HCT116 (cell line): ENCODE measurements at regions not wholly inside any gene's neighbourhood (a gene's known extent, or its start where the extent isn't known, plus 50 kb on each side); places are given as distances from the start of the nearest gene placed in this dataset.

Source experiments
- ATAC-seq: fragments of 200-7000 bp; cut with Tn5 transposase; 2 replicates; pipeline ENCODE4 v1.9.1; 2020; ENCODE audit warnings: mild to moderate bottlenecking, moderate library complexity
- BruUV-seq: library from RNA; stranded (reverse); fragments of 400-500 nt; replicated peaks from 2 replicates; lab custom pipeline; 2021; lab: Mats Ljungman, UMichigan
- CTCF ChIA-PET: fragments of 300-600 bp; sonication (Branson Sonifier 250); formaldehyde crosslinking; loops from one replicate; lab custom pipeline; 2021; ENCODE audit warnings: antibody characterized with exemption; lab: Charles Lee
- POLR2A ChIA-PET: fragments of 300-600, 350-600 bp; sonication (Branson Sonifier 250); formaldehyde crosslinking; loops from one replicate; lab custom pipeline; 2021; ENCODE audit warnings: antibody characterized with exemption; lab: Charles Lee
- RAD21 ChIA-PET, 2 experiments: fragments of 300-600 bp; sonication (Branson Sonifier 250); formaldehyde crosslinking; loops; one replicate each; lab custom pipeline; 2023; ENCODE audit warnings: low total read pairs in 2 of 2; ENCODE audit not compliant: uncharacterized antibody in 2 of 2, unreplicated experiment in 2 of 2, low non-redundant PET in 1 of 2; lab: Charles Lee
- DNase-seq: peaks from one replicate; pipeline ENCODE4 v3.0.0-alpha.2; 2010; ENCODE audit warnings: low read depth, low spot score
- H2AFZ ChIP-seq: fragments of 200-600 bp; shearing (Covaris generic), sonication (generic); 2 replicates; pipeline ENCODE4 v1.6.1; 2017; ENCODE audit warnings: low read depth, mixed run types, mixed read lengths, antibody characterized with exemption, low read length; ENCODE audit not compliant: poor library complexity, severe bottlenecking
- H3K27ac ChIP-seq: 2 replicates; pipeline ENCODE4 v1.5.1; 2012; ENCODE audit warnings: low read depth, low read length
- H3K27me3 ChIP-seq: fragments of 200-600 bp; sonication (generic); 2 replicates; pipeline ENCODE4 v1.6.1; 2016; ENCODE audit warnings: mixed run types, low read length, mixed read lengths; ENCODE audit not compliant: insufficient read depth
- H3K36me3 ChIP-seq, 2 experiments: fragments of 200-500 bp in 1 of 2; fragments of 200-600 bp in 1 of 2; sonication (Bioruptor generic) in 1 of 2; sonication (generic) in 1 of 2; 2 replicates each; pipeline versions ENCODE4 v1.5.1 to v1.6.1; 2014 to 2016; ENCODE audit warnings: low read length in 2 of 2, inconsistent platforms in 1 of 2, mixed read lengths in 1 of 2, mixed run types in 1 of 2; ENCODE audit not compliant: insufficient read depth in 2 of 2, control insufficient read depth in 1 of 2
- H3K4me1 ChIP-seq, 2 experiments: fragments of 200-600 bp in 1 of 2; sonication (generic) in 1 of 2; 2 replicates each; pipeline versions ENCODE4 v1.5.1 to v1.6.1; 2012 to 2017; ENCODE audit warnings: low read length in 2 of 2, inconsistent platforms in 1 of 2, mild to moderate bottlenecking in 1 of 2, mixed read lengths in 1 of 2, mixed run types in 1 of 2, moderate library complexity in 1 of 2; ENCODE audit not compliant: insufficient read depth in 2 of 2, control insufficient read depth in 1 of 2
- H3K4me2 ChIP-seq: fragments of 200-600 bp; sonication (generic); 2 replicates; pipeline ENCODE4 v1.6.1; 2017; ENCODE audit warnings: mixed run types, low read length, mixed read lengths
- H3K4me3 ChIP-seq, 2 experiments: fragments of 200-600 bp in 1 of 2; sonication (generic) in 1 of 2; replicated peaks in 1 of 2; 2 replicates each; pipeline ENCODE4 v1.5.1; 2011 to 2016; ENCODE audit warnings: low read length in 2 of 2, control low read depth in 1 of 2, low read depth in 1 of 2, mild to moderate bottlenecking in 1 of 2, mixed read lengths in 1 of 2, mixed run types in 1 of 2
- H3K79me2 ChIP-seq: fragments of 200-600 bp; sonication (generic); 2 replicates; pipeline ENCODE4 v1.6.1; 2017; ENCODE audit warnings: mild to moderate bottlenecking, mixed run types, low read length, moderate library complexity, mixed read lengths; ENCODE audit not compliant: insufficient read depth
- H3K9ac ChIP-seq: fragments of 200-600 bp; sonication (generic); 2 replicates; pipeline ENCODE4 v1.6.1; 2016; ENCODE audit warnings: low read length, mixed read lengths
- H3K9me2 ChIP-seq: fragments of 200-600 bp; sonication (generic), shearing (Covaris generic); 2 replicates; pipeline ENCODE4 v1.6.1; 2017; ENCODE audit warnings: mixed run types, mild to moderate bottlenecking, moderate library complexity; ENCODE audit not compliant: insufficient read depth
- H3K9me3 ChIP-seq, 2 experiments: fragments of 200-500 bp in 1 of 2; fragments of 200-600 bp in 1 of 2; sonication (Bioruptor generic) in 1 of 2; sonication (generic) in 1 of 2; 2 replicates each; pipeline ENCODE4 v1.6.1; 2014 to 2017; ENCODE audit warnings: low read length in 2 of 2, mixed read lengths in 2 of 2, inconsistent platforms in 1 of 2, low read depth in 1 of 2, mild to moderate bottlenecking in 1 of 2, mixed run types in 1 of 2, moderate library complexity in 1 of 2; ENCODE audit not compliant: control insufficient read depth in 1 of 2, insufficient read depth in 1 of 2
- H4K20me1 ChIP-seq: fragments of 200-600 bp; sonication (generic), shearing (Covaris generic); 2 replicates; pipeline ENCODE4 v1.6.1; 2017; ENCODE audit warnings: mixed run types, mild to moderate bottlenecking, moderate library complexity; ENCODE audit not compliant: insufficient read depth
- CBX3 ChIP-seq: IDR thresholded peaks from 2 replicates; pipeline ENCODE4 v1.6.1; 2012; ENCODE audit warnings: low read depth
- ELF1 ChIP-seq: IDR thresholded peaks from 2 replicates; pipeline ENCODE4 v1.6.1; 2012; ENCODE audit warnings: low read depth, borderline replicate concordance
- POLR2AphosphoS5 ChIP-seq: IDR thresholded peaks from 2 replicates; pipeline ENCODE4 v1.6.1; 2011; ENCODE audit warnings: mild to moderate bottlenecking, low read depth, low read length, moderate library complexity
- ZBTB33 ChIP-seq: IDR thresholded peaks from 2 replicates; pipeline ENCODE4 v1.6.1; 2011; ENCODE audit warnings: mild to moderate bottlenecking, low read length, moderate library complexity; ENCODE audit not compliant: insufficient replicate concordance; ENCODE audit errors: extremely low read depth
- ZFX ChIP-seq: fragments of 450-650 bp; IDR thresholded peaks from 2 replicates; pipeline ENCODE4 v1.6.1; 2017
- intact Hi-C: fragments of 100-400 bp; cut with micrococcal nuclease; formaldehyde crosslinking; loops from 2 replicates; pipeline ENCODE4 v1.10.0; 2022
- TF ChIP-seq, protein P1 (sequence below), 3 experiments: fragments of 200-600 bp in 1 of 3; sonication (generic) in 1 of 3; IDR thresholded peaks in 2 of 3; conservative IDR thresholded peaks in 1 of 3; 2 replicates each; pipeline ENCODE4 v1.5.1; 2012 to 2017; ENCODE audit warnings: low read depth in 2 of 3, low read length in 2 of 3, antibody characterized with exemption in 1 of 3, borderline replicate concordance in 1 of 3, control low read depth in 1 of 3, mild to moderate bottlenecking in 1 of 3, mixed read lengths in 1 of 3, mixed run types in 1 of 3, moderate library complexity in 1 of 3; ENCODE audit not compliant: insufficient read depth in 1 of 3
- TF ChIP-seq, protein P2 (sequence below): IDR thresholded peaks from 2 replicates; pipeline ENCODE4 v1.6.1; 2012; ENCODE audit warnings: low read depth
- TF ChIP-seq, protein P3 (sequence below): IDR thresholded peaks from 2 replicates; pipeline ENCODE4 v1.6.1; 2012

DNA sequence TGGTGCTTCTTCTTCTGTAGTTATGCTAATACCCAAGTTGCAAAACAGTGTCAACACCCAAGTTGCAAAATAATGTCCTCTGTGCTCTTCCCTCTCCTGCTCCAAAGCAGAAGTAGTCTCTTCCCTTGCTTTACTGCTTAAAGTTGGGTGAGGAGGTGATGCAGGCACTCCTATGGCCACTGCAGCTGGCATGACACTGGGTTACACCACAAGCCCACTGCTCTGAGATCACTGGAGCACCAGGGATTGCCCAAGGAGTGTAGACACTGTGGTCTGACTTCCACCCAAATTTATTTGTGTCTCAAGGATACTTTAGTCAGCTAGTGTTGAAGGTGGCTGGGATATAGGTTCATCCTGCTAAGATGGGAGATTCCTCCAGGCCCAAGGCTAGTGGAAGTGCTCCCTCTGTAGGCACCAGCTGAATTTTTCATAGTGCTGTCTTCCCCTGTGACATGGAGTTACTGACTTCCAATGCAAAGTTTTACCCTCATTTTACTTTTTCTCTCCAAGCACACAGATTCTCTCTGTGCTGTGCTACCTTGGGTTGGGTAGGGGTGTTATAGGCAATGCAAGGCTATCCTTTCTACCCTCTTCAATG, 196.2 kb upstream of the TENT5D start:
- no peaks in the 10 kb centered on the region for H3K9me3 ChIP-seq
- H3K27ac ChIP-seq: no peak overlapping the region
- no peak overlapping the region for H3K9ac ChIP-seq
- BruUV-seq: no TSS peak
- DNase-seq (no peak), ATAC-seq (no peak)
- ChIA-PET CTCF (no interaction called here), RAD21 (no interaction called here)
- no peak overlapping the region for H3K4me3 ChIP-seq
- H2AFZ ChIP-seq: no peak overlapping the region
- no peaks in the 10 kb centered on the region for H3K79me2 ChIP-seq
- H3K27me3 ChIP-seq: no peaks in the 10 kb centered on the region
- H3K4me2 ChIP-seq: no peak overlapping the region
- no peaks in the 10 kb centered on the region for H3K4me1 ChIP-seq
- intact Hi-C loops: no loop called here
- no peaks in the 10 kb centered on the region for H4K20me1 ChIP-seq
- H3K9me2 ChIP-seq: no peaks in the 10 kb centered on the region
- H3K36me3 ChIP-seq: no peaks in the 10 kb centered on the region
- TF ChIP-seq CBX3 (no peak), ZBTB33 (no peak)
- TF ChIP-seq, protein P1, sequence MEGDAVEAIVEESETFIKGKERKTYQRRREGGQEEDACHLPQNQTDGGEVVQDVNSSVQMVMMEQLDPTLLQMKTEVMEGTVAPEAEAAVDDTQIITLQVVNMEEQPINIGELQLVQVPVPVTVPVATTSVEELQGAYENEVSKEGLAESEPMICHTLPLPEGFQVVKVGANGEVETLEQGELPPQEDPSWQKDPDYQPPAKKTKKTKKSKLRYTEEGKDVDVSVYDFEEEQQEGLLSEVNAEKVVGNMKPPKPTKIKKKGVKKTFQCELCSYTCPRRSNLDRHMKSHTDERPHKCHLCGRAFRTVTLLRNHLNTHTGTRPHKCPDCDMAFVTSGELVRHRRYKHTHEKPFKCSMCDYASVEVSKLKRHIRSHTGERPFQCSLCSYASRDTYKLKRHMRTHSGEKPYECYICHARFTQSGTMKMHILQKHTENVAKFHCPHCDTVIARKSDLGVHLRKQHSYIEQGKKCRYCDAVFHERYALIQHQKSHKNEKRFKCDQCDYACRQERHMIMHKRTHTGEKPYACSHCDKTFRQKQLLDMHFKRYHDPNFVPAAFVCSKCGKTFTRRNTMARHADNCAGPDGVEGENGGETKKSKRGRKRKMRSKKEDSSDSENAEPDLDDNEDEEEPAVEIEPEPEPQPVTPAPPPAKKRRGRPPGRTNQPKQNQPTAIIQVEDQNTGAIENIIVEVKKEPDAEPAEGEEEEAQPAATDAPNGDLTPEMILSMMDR (IDR thresholded peaks at IDR 0.05 in 2 of 3, conservative IDR thresholded peaks at IDR 0.05 in 1 of 3; ENCODE audit: borderline replicate concordance in 1 of 3, insufficient read depth in 1 of 3, low read depth in 2 of 3, low read length in 2 of 3): no peak
- TF ChIP-seq, all 23 proteins: peak for 0
- POLR2A ChIA-PET: no interaction called here

- Histone ChIP-seq H4K20me1 (no peaks in the 10 kb centered on the region), H3K9ac (no peak overlapping the region), H2AFZ (no peak overlapping the region), H3K4me3 (no peak overlapping the region), H3K27ac (no peak overlapping the region), H3K4me1 (no peaks in the 10 kb centered on the region), H3K36me3 (no peaks in the 10 kb centered on the region), H3K9me3 (no peaks in the 10 kb centered on the region), H3K27me3 (no peaks in the 10 kb centered on the region), H3K4me2 (no peak overlapping the region), H3K9me2 (no peaks in the 10 kb centered on the region), H3K79me2 (no peaks in the 10 kb centered on the region)
- ATAC-seq (no peak), DNase-seq (no peak)
- ChIA-PET CTCF (no interaction called here), POLR2A (no interaction called here), RAD21 (no interaction called here)
- intact Hi-C loops: no loop called here
- no TSS peak for BruUV-seq
- TF ChIP-seq ZFX (no peak), POLR2AphosphoS5 (no peak), ZBTB33 (no peak), ELF1 (no peak)
- TF ChIP-seq, protein P2, sequence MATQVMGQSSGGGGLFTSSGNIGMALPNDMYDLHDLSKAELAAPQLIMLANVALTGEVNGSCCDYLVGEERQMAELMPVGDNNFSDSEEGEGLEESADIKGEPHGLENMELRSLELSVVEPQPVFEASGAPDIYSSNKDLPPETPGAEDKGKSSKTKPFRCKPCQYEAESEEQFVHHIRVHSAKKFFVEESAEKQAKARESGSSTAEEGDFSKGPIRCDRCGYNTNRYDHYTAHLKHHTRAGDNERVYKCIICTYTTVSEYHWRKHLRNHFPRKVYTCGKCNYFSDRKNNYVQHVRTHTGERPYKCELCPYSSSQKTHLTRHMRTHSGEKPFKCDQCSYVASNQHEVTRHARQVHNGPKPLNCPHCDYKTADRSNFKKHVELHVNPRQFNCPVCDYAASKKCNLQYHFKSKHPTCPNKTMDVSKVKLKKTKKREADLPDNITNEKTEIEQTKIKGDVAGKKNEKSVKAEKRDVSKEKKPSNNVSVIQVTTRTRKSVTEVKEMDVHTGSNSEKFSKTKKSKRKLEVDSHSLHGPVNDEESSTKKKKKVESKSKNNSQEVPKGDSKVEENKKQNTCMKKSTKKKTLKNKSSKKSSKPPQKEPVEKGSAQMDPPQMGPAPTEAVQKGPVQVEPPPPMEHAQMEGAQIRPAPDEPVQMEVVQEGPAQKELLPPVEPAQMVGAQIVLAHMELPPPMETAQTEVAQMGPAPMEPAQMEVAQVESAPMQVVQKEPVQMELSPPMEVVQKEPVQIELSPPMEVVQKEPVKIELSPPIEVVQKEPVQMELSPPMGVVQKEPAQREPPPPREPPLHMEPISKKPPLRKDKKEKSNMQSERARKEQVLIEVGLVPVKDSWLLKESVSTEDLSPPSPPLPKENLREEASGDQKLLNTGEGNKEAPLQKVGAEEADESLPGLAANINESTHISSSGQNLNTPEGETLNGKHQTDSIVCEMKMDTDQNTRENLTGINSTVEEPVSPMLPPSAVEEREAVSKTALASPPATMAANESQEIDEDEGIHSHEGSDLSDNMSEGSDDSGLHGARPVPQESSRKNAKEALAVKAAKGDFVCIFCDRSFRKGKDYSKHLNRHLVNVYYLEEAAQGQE: no peak
- TF ChIP-seq, protein P3, sequence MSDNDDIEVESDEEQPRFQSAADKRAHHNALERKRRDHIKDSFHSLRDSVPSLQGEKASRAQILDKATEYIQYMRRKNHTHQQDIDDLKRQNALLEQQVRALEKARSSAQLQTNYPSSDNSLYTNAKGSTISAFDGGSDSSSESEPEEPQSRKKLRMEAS: no peak
Observed at GRCh38 chrX:80229626-80230025, 190.6 kb upstream of the TENT5D start.
